OCI-LY7 (cell line): ENCODE measurements at regions not wholly inside any gene's neighbourhood (a gene's known extent, or its start where the extent isn't known, plus 50 kb on each side); places are given as distances from the start of the nearest gene placed in this dataset.

Experiments
- BruUV-seq: library from RNA; stranded (reverse); fragments of 400-500 nt; replicated peaks from 2 replicates; lab custom pipeline; 2021; lab: Mats Ljungman, UMichigan
- CTCF ChIA-PET: fragments of 300-600 bp; sonication (Branson Sonifier 250); formaldehyde crosslinking; loops from one replicate; lab custom pipeline; 2022; ENCODE audit warnings: antibody characterized with exemption; ENCODE audit not compliant: unreplicated experiment; lab: Charles Lee
- POLR2A ChIA-PET: fragments of 300-600 bp; sonication (Branson Sonifier 250); formaldehyde crosslinking; loops from one replicate; lab custom pipeline; 2022; ENCODE audit warnings: antibody characterized with exemption; lab: Charles Lee
- DNase-seq: peaks from one replicate; pipeline ENCODE4 v3.0.0-alpha.2; 2015; ENCODE audit warnings: low spot score
- H2AFZ ChIP-seq: fragments of 200-600 bp; sonication (generic), shearing (Covaris generic); 2 replicates; pipeline ENCODE4 v1.6.1; 2014; ENCODE audit warnings: mild to moderate bottlenecking, antibody characterized with exemption, low read length, moderate library complexity
- H3K27ac ChIP-seq: fragments of 200-600 bp; sonication (generic); 2 replicates; pipeline ENCODE4 v1.5.1; 2014; ENCODE audit warnings: mixed run types, low read depth, mild to moderate bottlenecking, moderate library complexity, low read length, inconsistent platforms; ENCODE audit not compliant: poor library complexity, severe bottlenecking
- H3K36me3 ChIP-seq: fragments of 200-600 bp; sonication (generic); 2 replicates; pipeline ENCODE4 v1.6.1; 2014; ENCODE audit warnings: mild to moderate bottlenecking, antibody characterized with exemption, low read length, moderate library complexity, mixed read lengths; ENCODE audit not compliant: insufficient read depth
- H3K4me1 ChIP-seq: fragments of 200-600 bp; sonication (generic); 2 replicates; pipeline ENCODE4 v1.5.1; 2014; ENCODE audit warnings: mild to moderate bottlenecking, low read length; ENCODE audit not compliant: insufficient read depth, poor library complexity, severe bottlenecking
- H3K4me2 ChIP-seq: fragments of 200-600 bp; sonication (generic); 2 replicates; pipeline ENCODE4 v1.6.1; 2014; ENCODE audit warnings: mild to moderate bottlenecking, low read length
- H3K4me3 ChIP-seq: fragments of 200-600 bp; sonication (generic); 2 replicates; pipeline ENCODE4 v1.5.1; 2014; ENCODE audit warnings: mild to moderate bottlenecking, low read depth, low read length; ENCODE audit not compliant: poor library complexity, severe bottlenecking
- H3K79me2 ChIP-seq: fragments of 200-600 bp; sonication (generic); 2 replicates; pipeline ENCODE4 v1.6.1; 2016; ENCODE audit warnings: low read depth, mild to moderate bottlenecking, low read length, moderate library complexity, mixed read lengths; ENCODE audit not compliant: insufficient read depth
- H3K9me2 ChIP-seq: fragments of 200-600 bp; sonication (generic); 2 replicates; pipeline ENCODE4 v1.6.1; 2016; ENCODE audit warnings: mild to moderate bottlenecking, low read length, mixed read lengths; ENCODE audit not compliant: insufficient read depth
- H3K9me3 ChIP-seq: fragments of 200-600 bp; sonication (generic); 2 replicates; pipeline ENCODE4 v1.6.1; 2014; ENCODE audit warnings: mild to moderate bottlenecking, mixed run types, low read length, mixed read lengths
- H4K20me1 ChIP-seq: fragments of 200-600 bp; sonication (generic); 2 replicates; pipeline ENCODE4 v1.6.1; 2014; ENCODE audit warnings: mild to moderate bottlenecking, antibody characterized with exemption, low read length, moderate library complexity, mixed read lengths; ENCODE audit not compliant: insufficient read depth
- EZH2phosphoT487 ChIP-seq: fragments of 200-600 bp; sonication (generic); IDR thresholded peaks from 2 replicates; pipeline ENCODE4 v1.6.1; 2018; ENCODE audit warnings: low read depth, borderline replicate concordance, mild to moderate bottlenecking, mixed run types, antibody characterized with exemption, low read length, moderate library complexity, mixed read lengths
- intact Hi-C: fragments of 100-400 bp; cut with micrococcal nuclease; formaldehyde crosslinking; loops from one replicate; pipeline ENCODE4 v1.10.0; 2022; ENCODE audit not compliant: unreplicated experiment
- TF ChIP-seq, protein P1 (sequence below): fragments of 200-600 bp; sonication (generic); conservative IDR thresholded peaks from 2 replicates; pipeline ENCODE4 v1.5.1; 2014; ENCODE audit warnings: mild to moderate bottlenecking, antibody characterized with exemption, low read length, moderate library complexity, mixed read lengths

DNA sequence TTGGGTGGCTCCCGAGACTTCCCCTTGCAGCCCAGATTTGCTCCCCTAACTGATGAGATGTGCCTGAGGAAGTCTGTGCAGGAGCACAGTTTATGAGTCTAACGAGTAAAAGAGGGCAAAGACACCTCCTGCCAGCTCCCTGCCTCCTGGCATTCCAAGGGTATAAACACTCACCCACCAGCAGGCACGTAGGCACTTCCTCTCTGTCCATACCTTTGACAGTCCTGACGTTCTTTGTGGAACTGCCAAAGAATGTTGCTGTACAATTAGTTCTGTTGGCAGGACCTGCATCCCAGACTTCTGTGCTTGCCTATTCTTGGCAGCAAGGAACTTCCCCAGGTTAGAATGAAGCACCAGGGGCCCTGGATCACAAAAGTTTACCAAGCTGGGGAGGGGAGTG lies 889.3 kb downstream of the BCL11B start:
- ChIA-PET POLR2A (interaction anchor here (0.5 to 0.6 kb wide), 2 partner anchors 544 to 779 kb away, joined by 3 to 4 read pairs; no protein-coding TSS in a partner anchor), CTCF (no interaction called here)
- H3K9me3 ChIP-seq = no peaks in the 10 kb centered on the region
- H3K4me3 ChIP-seq = no peak overlapping the region
- no peaks in the 10 kb centered on the region for H3K36me3 ChIP-seq
- BruUV-seq = no TSS peak
- no peaks in the 10 kb centered on the region for H3K4me1 ChIP-seq
- H3K9me2 ChIP-seq = no peaks in the 10 kb centered on the region
- intact Hi-C loops = no loop called here
- TF ChIP-seq EZH2phosphoT487 = no peak
- TF ChIP-seq, protein P1, sequence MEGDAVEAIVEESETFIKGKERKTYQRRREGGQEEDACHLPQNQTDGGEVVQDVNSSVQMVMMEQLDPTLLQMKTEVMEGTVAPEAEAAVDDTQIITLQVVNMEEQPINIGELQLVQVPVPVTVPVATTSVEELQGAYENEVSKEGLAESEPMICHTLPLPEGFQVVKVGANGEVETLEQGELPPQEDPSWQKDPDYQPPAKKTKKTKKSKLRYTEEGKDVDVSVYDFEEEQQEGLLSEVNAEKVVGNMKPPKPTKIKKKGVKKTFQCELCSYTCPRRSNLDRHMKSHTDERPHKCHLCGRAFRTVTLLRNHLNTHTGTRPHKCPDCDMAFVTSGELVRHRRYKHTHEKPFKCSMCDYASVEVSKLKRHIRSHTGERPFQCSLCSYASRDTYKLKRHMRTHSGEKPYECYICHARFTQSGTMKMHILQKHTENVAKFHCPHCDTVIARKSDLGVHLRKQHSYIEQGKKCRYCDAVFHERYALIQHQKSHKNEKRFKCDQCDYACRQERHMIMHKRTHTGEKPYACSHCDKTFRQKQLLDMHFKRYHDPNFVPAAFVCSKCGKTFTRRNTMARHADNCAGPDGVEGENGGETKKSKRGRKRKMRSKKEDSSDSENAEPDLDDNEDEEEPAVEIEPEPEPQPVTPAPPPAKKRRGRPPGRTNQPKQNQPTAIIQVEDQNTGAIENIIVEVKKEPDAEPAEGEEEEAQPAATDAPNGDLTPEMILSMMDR = no peak
- H3K4me2 ChIP-seq = no peak overlapping the region
- no peak for DNase-seq
- no peak overlapping the region for H2AFZ ChIP-seq
- H3K79me2 ChIP-seq = no peaks in the 10 kb centered on the region
- H4K20me1 ChIP-seq = no peaks in the 10 kb centered on the region
- no peak overlapping the region for H3K27ac ChIP-seq

DNA sequence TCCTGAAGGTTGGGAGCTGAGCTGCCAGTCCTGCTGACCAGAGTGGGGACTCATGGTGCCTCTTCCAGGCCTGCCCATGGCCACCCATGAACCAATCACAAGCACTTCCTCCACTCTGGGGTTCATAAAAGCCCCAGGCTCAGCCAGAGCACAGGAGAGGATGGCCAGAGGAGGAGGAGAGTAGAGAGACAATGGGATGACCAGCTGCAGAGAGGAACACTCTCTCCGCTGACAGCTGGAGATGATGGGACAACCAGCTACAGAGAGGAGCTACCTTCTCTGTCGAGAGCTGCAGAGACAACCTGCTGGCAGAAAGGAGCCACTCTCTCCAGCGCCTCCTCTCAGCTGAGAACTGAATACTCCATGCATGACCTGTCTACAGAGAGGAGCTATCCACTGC lies 886.1 kb downstream of the BCL11B start:
- no TSS peak for BruUV-seq
- no peaks in the 10 kb centered on the region for H3K9me2 ChIP-seq
- no peaks in the 10 kb centered on the region for H3K4me1 ChIP-seq
- no peaks in the 10 kb centered on the region for H3K79me2 ChIP-seq
- no peak overlapping the region for H3K27ac ChIP-seq
- intact Hi-C loops = no loop called here
- no peak overlapping the region for H3K4me2 ChIP-seq
- H3K9me3 ChIP-seq = no peaks in the 10 kb centered on the region
- no peaks in the 10 kb centered on the region for H3K36me3 ChIP-seq
- ChIA-PET CTCF (no interaction called here), POLR2A (no interaction called here)
- no peak overlapping the region for H3K4me3 ChIP-seq
- H4K20me1 ChIP-seq = no peaks in the 10 kb centered on the region
- H2AFZ ChIP-seq = no peak overlapping the region
- no peak for DNase-seq
- TF ChIP-seq, protein P1 = no peak
- TF ChIP-seq EZH2phosphoT487 = no peak

DNA sequence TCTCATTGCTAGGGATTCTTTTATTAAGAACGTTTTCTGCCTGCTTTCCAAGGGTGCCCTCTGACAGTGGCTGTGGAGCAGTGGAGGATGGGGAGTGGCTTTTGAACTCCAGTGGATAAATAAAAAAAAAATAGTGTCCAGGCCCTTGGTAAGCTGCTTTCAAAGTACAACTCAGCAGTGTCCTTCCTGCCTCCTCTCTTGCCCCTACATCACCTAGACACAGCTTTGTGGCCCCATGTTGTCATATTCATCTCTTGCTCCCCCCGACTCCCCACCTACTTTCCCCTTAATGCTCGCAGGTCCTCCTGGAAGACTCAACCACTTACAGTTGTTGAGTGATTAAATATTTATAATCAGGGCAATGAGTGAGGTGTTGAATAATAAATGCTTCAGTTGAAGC lies 880.9 kb downstream of the BCL11B start:
- H3K4me3 ChIP-seq = no peak overlapping the region
- H3K9me3 ChIP-seq = no peaks in the 10 kb centered on the region
- H2AFZ ChIP-seq = no peak overlapping the region
- TF ChIP-seq, protein P1 = no peak
- BruUV-seq = no TSS peak
- no peaks in the 10 kb centered on the region for H3K9me2 ChIP-seq
- H3K36me3 ChIP-seq = no peaks in the 10 kb centered on the region
- H3K4me2 ChIP-seq = no peak overlapping the region
- H3K79me2 ChIP-seq = no peaks in the 10 kb centered on the region
- no peak overlapping the region for H3K27ac ChIP-seq
- DNase-seq = no peak
- intact Hi-C loops = no loop called here
- H3K4me1 ChIP-seq = no peaks in the 10 kb centered on the region
- ChIA-PET CTCF (no interaction called here), POLR2A (no interaction called here)
- no peaks in the 10 kb centered on the region for H4K20me1 ChIP-seq
